ENCODE measurements at regions not wholly inside any gene's neighbourhood (a gene's known extent, or its start where the extent isn't known, plus 50 kb on each side); places are given as distances from the start of the nearest gene placed in this dataset.

- no peaks in the 10 kb centered on the region for H3K9me3 ChIP-seq (ENCODE audit: low read depth, low read length)
Measured at GRCh38 chr1:78728359-78728758, 78.7 kb downstream of the IFI44 start.

GRCh38 chr1:78730054-78730453 lies 80.4 kb downstream of the IFI44 start:
- no peaks in the 10 kb centered on the region for H3K36me3 ChIP-seq (ENCODE audit: insufficient read depth, low read length)
- H2AFZ ChIP-seq (ENCODE audit: low read length) = no peak overlapping the region
- H3K27ac ChIP-seq (ENCODE audit: low read depth, low read length) = no peak overlapping the region
- TF ChIP-seq CTCF (IDR thresholded peaks at IDR 0.05; ENCODE audit: extremely low read depth, low read depth, low read length) = no peak
- no peaks in the 10 kb centered on the region for H3K9me3 ChIP-seq (ENCODE audit: low read depth, low read length)
- H3K4me3 ChIP-seq (ENCODE audit: insufficient read depth, low read length) = no peak overlapping the region
- H4K20me1 ChIP-seq (ENCODE audit: insufficient read depth, low read length) = no peaks in the 10 kb centered on the region
- H3K4me1 ChIP-seq (ENCODE audit: insufficient read depth, low read length) = peaks cover 6% of the 10 kb centered on the region
- no peaks in the 10 kb centered on the region for H3K79me2 ChIP-seq (ENCODE audit: insufficient read depth, low read length)
- no peaks in the 10 kb centered on the region for H3K27me3 ChIP-seq (ENCODE audit: insufficient read depth, low read length)
- no peak for DNase-seq (ENCODE audit: insufficient read length, low spot score, missing footprints)
- H3K4me2 ChIP-seq (ENCODE audit: insufficient read depth, low read length) = no peak overlapping the region

More at GRCh38 chr1:78728359-78728758, 78.7 kb downstream of the IFI44 start:
- Histone ChIP-seq H4K20me1 (ENCODE audit: insufficient read depth, low read length) (no peaks in the 10 kb centered on the region), H3K4me1 (ENCODE audit: insufficient read depth, low read length) (peaks cover 9% of the 10 kb centered on the region), H3K79me2 (ENCODE audit: insufficient read depth, low read length) (no peaks in the 10 kb centered on the region), H3K4me3 (ENCODE audit: insufficient read depth, low read length) (no peak overlapping the region), H3K27ac (ENCODE audit: low read depth, low read length) (no peak overlapping the region), H2AFZ (ENCODE audit: low read length) (no peak overlapping the region), H3K27me3 (ENCODE audit: insufficient read depth, low read length) (no peaks in the 10 kb centered on the region), H3K36me3 (ENCODE audit: insufficient read depth, low read length) (no peaks in the 10 kb centered on the region), H3K4me2 (ENCODE audit: insufficient read depth, low read length) (no peak overlapping the region)
- no peak for DNase-seq (ENCODE audit: insufficient read length, low spot score, missing footprints)
- TF ChIP-seq CTCF (IDR thresholded peaks at IDR 0.05; ENCODE audit: extremely low read depth, low read depth, low read length) = no peak

GRCh38 chr1:78731674-78732073 lies 82.0 kb downstream of the IFI44 start:
- TF ChIP-seq CTCF (IDR thresholded peaks at IDR 0.05; ENCODE audit: extremely low read depth, low read depth, low read length) = no peak
- Histone ChIP-seq H2AFZ (ENCODE audit: low read length) (no peak overlapping the region), H3K4me3 (ENCODE audit: insufficient read depth, low read length) (no peak overlapping the region), H3K4me1 (ENCODE audit: insufficient read depth, low read length) (peaks cover 4% of the 10 kb centered on the region), H3K27me3 (ENCODE audit: insufficient read depth, low read length) (no peaks in the 10 kb centered on the region), H3K4me2 (ENCODE audit: insufficient read depth, low read length) (no peak overlapping the region), H3K79me2 (ENCODE audit: insufficient read depth, low read length) (no peaks in the 10 kb centered on the region), H4K20me1 (ENCODE audit: insufficient read depth, low read length) (no peaks in the 10 kb centered on the region), H3K36me3 (ENCODE audit: insufficient read depth, low read length) (no peaks in the 10 kb centered on the region), H3K27ac (ENCODE audit: low read depth, low read length) (no peak overlapping the region), H3K9me3 (ENCODE audit: low read depth, low read length) (no peaks in the 10 kb centered on the region)
- no peak for DNase-seq (ENCODE audit: insufficient read length, low spot score, missing footprints)

GRCh38 chr1:78737241-78737640 lies 87.6 kb downstream of the IFI44 start:
- no peak for DNase-seq (ENCODE audit: insufficient read length, low spot score, missing footprints)

More at GRCh38 chr1:78737241-78737640, 87.6 kb downstream of the IFI44 start:
- Histone ChIP-seq H3K4me2 (ENCODE audit: insufficient read depth, low read length) (no peak overlapping the region), H2AFZ (ENCODE audit: low read length) (no peak overlapping the region), H3K4me1 (ENCODE audit: insufficient read depth, low read length) (no peaks in the 10 kb centered on the region), H3K27me3 (ENCODE audit: insufficient read depth, low read length) (no peaks in the 10 kb centered on the region), H3K79me2 (ENCODE audit: insufficient read depth, low read length) (no peaks in the 10 kb centered on the region), H3K36me3 (ENCODE audit: insufficient read depth, low read length) (no peaks in the 10 kb centered on the region), H4K20me1 (ENCODE audit: insufficient read depth, low read length) (no peaks in the 10 kb centered on the region), H3K27ac (ENCODE audit: low read depth, low read length) (no peak overlapping the region), H3K9me3 (ENCODE audit: low read depth, low read length) (no peaks in the 10 kb centered on the region), H3K4me3 (ENCODE audit: insufficient read depth, low read length) (no peak overlapping the region)
- no peak for TF ChIP-seq CTCF (IDR thresholded peaks at IDR 0.05; ENCODE audit: extremely low read depth, low read depth, low read length)
